ENCODE measurements at regions not wholly inside any gene's neighbourhood (a gene's known extent, or its start where the extent isn't known, plus 50 kb on each side); places are given as distances from the start of the nearest gene placed in this dataset.

DNA sequence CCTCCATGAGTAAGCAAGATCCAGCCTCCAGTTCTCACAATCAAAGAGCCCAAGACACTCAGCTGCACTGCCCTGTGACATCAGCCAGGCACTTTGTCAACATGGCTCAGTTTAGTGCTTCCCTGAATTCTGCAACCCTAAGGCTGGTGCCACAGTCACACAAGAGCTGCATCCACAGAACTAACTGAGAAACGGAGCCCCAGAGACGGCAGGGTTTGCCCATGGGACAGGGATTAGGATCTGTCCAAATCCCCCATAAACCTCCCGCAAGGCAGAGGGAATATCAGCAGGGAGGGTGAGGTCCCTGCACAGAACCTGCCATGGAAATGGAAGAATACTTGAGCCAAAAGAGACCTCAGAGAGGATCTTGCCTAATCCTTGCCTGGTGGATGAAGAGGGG lies 70.4 kb upstream of the UQCRFS1 start:
- Histone ChIP-seq H3K27me3 (peaks cover 27% of the 10 kb centered on the region), H3K4me1 (ENCODE audit: low read depth) (no peaks in the 10 kb centered on the region), H3K9me3 (ENCODE audit: low read depth) (no peaks in the 10 kb centered on the region), H3K36me3 (no peaks in the 10 kb centered on the region), H3K27ac (no peak overlapping the region), H3K4me3 (no peak overlapping the region)
- TF ChIP-seq, protein P1, sequence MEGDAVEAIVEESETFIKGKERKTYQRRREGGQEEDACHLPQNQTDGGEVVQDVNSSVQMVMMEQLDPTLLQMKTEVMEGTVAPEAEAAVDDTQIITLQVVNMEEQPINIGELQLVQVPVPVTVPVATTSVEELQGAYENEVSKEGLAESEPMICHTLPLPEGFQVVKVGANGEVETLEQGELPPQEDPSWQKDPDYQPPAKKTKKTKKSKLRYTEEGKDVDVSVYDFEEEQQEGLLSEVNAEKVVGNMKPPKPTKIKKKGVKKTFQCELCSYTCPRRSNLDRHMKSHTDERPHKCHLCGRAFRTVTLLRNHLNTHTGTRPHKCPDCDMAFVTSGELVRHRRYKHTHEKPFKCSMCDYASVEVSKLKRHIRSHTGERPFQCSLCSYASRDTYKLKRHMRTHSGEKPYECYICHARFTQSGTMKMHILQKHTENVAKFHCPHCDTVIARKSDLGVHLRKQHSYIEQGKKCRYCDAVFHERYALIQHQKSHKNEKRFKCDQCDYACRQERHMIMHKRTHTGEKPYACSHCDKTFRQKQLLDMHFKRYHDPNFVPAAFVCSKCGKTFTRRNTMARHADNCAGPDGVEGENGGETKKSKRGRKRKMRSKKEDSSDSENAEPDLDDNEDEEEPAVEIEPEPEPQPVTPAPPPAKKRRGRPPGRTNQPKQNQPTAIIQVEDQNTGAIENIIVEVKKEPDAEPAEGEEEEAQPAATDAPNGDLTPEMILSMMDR (IDR thresholded peaks at IDR 0.05; ENCODE audit: low read depth, low read length), result no peak
- no peak for DNase-seq (ENCODE audit: low read depth in 1 of 2, low spot score in 1 of 2)

GRCh38 chr19:29285187-29285687 lies 72.3 kb upstream of the UQCRFS1 start:
- no peak overlapping the region for H3K4me3 ChIP-seq
- H3K4me1 ChIP-seq (ENCODE audit: low read depth), result no peaks in the 10 kb centered on the region
- TF ChIP-seq, protein P1 (IDR thresholded peaks at IDR 0.05; ENCODE audit: low read depth, low read length), result no peak
- no peak overlapping the region for H3K27ac ChIP-seq
- no peaks in the 10 kb centered on the region for H3K9me3 ChIP-seq (ENCODE audit: low read depth)
- no peak for DNase-seq (ENCODE audit: low read depth in 1 of 2, low spot score in 1 of 2)
- H3K27me3 ChIP-seq, result peaks cover 27% of the 10 kb centered on the region
- no peaks in the 10 kb centered on the region for H3K36me3 ChIP-seq

DNA sequence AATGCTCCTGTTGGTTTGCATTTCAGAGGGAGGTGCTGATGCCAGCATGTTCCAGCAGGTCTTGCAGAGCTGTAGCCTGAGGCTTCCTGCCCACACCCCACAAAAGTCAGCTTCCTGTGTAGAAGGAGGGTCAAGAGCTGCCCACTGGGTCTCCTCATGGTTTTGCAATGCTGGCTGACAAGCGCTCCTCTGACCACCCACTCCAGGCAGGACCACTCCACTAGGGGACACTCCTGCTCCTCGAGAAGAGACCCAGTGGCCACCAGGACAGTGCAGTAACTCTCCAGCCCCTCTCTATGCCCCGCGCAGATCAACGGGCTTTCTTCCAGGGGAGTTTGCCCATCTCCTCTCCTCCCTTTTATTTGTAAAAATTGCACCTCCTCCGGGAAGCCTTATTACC lies 72.9 kb upstream of the UQCRFS1 start:
- no peak overlapping the region for H3K4me3 ChIP-seq
- H3K4me1 ChIP-seq (ENCODE audit: low read depth), result no peaks in the 10 kb centered on the region
- peak; percentile 3 to 36 for DNase-seq (ENCODE audit: low read depth in 1 of 2, low spot score in 1 of 2)
- no peaks in the 10 kb centered on the region for H3K36me3 ChIP-seq
- H3K27ac ChIP-seq, result no peak overlapping the region
- H3K9me3 ChIP-seq (ENCODE audit: low read depth), result no peaks in the 10 kb centered on the region
- TF ChIP-seq, protein P1 (IDR thresholded peaks at IDR 0.05; ENCODE audit: low read depth, low read length), result peak; percentile 14
- peaks cover 27% of the 10 kb centered on the region for H3K27me3 ChIP-seq

DNA sequence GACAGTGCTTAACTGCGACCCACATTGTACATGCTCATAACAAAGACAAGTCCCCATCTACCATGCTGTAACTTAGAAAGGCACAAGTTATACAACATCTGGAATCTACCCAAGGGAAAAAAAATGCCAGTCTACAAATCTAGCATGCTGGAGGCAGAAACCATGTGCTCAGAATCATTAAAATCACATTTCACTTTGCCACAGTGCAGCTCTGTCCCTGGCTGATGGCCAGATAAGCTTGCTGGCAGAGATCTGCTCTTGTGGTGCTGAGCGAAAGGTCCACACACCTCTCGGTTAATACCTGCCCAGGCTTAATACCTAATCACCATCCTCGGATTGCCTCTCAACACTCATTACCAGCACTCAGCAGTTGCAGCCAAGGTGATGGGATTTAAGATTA lies 74.1 kb upstream of the UQCRFS1 start:
- no peak for DNase-seq (ENCODE audit: low read depth in 1 of 2, low spot score in 1 of 2)
- H3K4me3 ChIP-seq, result no peak overlapping the region
- no peaks in the 10 kb centered on the region for H3K36me3 ChIP-seq
- no peaks in the 10 kb centered on the region for H3K9me3 ChIP-seq (ENCODE audit: low read depth)
- H3K4me1 ChIP-seq (ENCODE audit: low read depth), result no peaks in the 10 kb centered on the region
- no peak overlapping the region for H3K27ac ChIP-seq
- peaks cover 27% of the 10 kb centered on the region for H3K27me3 ChIP-seq
- TF ChIP-seq, protein P1 (IDR thresholded peaks at IDR 0.05; ENCODE audit: low read depth, low read length), result no peak

- Histone ChIP-seq H3K27me3 (peaks cover 20% of the 10 kb centered on the region), H3K9me3 (ENCODE audit: low read depth) (no peaks in the 10 kb centered on the region), H3K27ac (no peak overlapping the region), H3K4me3 (no peak overlapping the region), H3K4me1 (ENCODE audit: low read depth) (no peaks in the 10 kb centered on the region), H3K36me3 (no peaks in the 10 kb centered on the region)
- no peak for DNase-seq (ENCODE audit: low read depth in 1 of 2, low spot score in 1 of 2)
- TF ChIP-seq, protein P1 (IDR thresholded peaks at IDR 0.05; ENCODE audit: low read depth, low read length), result no peak
These were observed 75.3 kb upstream of the UQCRFS1 start for GRCh38 chr19:29288256-29288655.

GRCh38 chr19:29289020-29289419 lies 76.1 kb upstream of the UQCRFS1 start:
- Histone ChIP-seq H3K4me3 (no peak overlapping the region), H3K9me3 (ENCODE audit: low read depth) (no peaks in the 10 kb centered on the region), H3K27me3 (peaks cover 12% of the 10 kb centered on the region), H3K4me1 (ENCODE audit: low read depth) (no peaks in the 10 kb centered on the region), H3K27ac (no peak overlapping the region), H3K36me3 (no peaks in the 10 kb centered on the region)
- no peak for DNase-seq (ENCODE audit: low read depth in 1 of 2, low spot score in 1 of 2)
- TF ChIP-seq, protein P1 (IDR thresholded peaks at IDR 0.05; ENCODE audit: low read depth, low read length), result no peak

Measured in cardiac muscle cell (in vitro differentiated cells and primary cell).